WTC11 (cell line): ENCODE measurements at regions not wholly inside any gene's neighbourhood (a gene's known extent, or its start where the extent isn't known, plus 50 kb on each side); places are given as distances from the start of the nearest gene placed in this dataset.

Experiments used
- ATAC-seq: fragments of 200-7000 bp; cut with Tn5 transposase; 2 replicates; pipeline ENCODE4 v1.10.0; 2021; ENCODE audit warnings: mild to moderate bottlenecking, moderate library complexity
- CTCF ChIA-PET: fragments of 300-600 bp; sonication (Branson Sonifier 250); formaldehyde crosslinking; loops from one replicate; lab custom pipeline; 2021; ENCODE audit warnings: antibody characterized with exemption; lab: Charles Lee
- POLR2A ChIA-PET: fragments of 350-600 bp; sonication (Branson Sonifier 250); formaldehyde crosslinking; loops from one replicate; lab custom pipeline; 2021; ENCODE audit warnings: antibody characterized with exemption; lab: Charles Lee
- DNase-seq: peaks from one replicate; pipeline ENCODE4 v3.0.0; 2021; ENCODE audit warnings: low spot score
- H3K27ac Mint-ChIP-seq: 2 replicates; pipeline ENCODE4 v1.8.0; 2021; ENCODE audit warnings: mixed read lengths
- H3K27me3 Mint-ChIP-seq: 2 replicates; pipeline ENCODE4 v1.8.0; 2021; ENCODE audit warnings: low read depth, mild to moderate bottlenecking, moderate library complexity, mixed read lengths
- H3K36me3 Mint-ChIP-seq: 2 replicates; pipeline ENCODE4 v1.8.0; 2021; ENCODE audit warnings: mixed read lengths
- H3K4me1 Mint-ChIP-seq: 2 replicates; pipeline ENCODE4 v1.8.0; 2022; ENCODE audit warnings: mixed read lengths
- H3K4me3 Mint-ChIP-seq: 2 replicates; pipeline ENCODE4 v1.8.0; 2021; ENCODE audit warnings: mild to moderate bottlenecking, moderate library complexity, mixed read lengths
- H3K9me3 Mint-ChIP-seq: 2 replicates; pipeline ENCODE4 v1.8.0; 2021; ENCODE audit warnings: mixed read lengths
- AR ChIP-seq: fragments of 250-450 bp; sonication (Bioruptor Pico); IDR thresholded peaks from 2 replicates; pipeline ENCODE4 v1.9.0; 2021; ENCODE audit warnings: mild to moderate bottlenecking
- EMX1 ChIP-seq: fragments of 250-450 bp; sonication (Bioruptor Pico); IDR thresholded peaks from 2 replicates; pipeline ENCODE4 v1.8.0; 2021; ENCODE audit warnings: mild to moderate bottlenecking
- HMGA2 ChIP-seq: fragments of 250-450 bp; sonication (Bioruptor Pico); IDR thresholded peaks from 2 replicates; pipeline ENCODE4 v1.4.0; 2021; ENCODE audit warnings: mild to moderate bottlenecking, moderate library complexity
- ZBTB43 ChIP-seq: sonication (generic); formaldehyde crosslinking; IDR thresholded peaks from 2 replicates; pipeline ENCODE4 v1.8.1; 2023; ENCODE audit warnings: mild to moderate bottlenecking, missing genetic modification reagents
- ZMAT4 ChIP-seq: fragments of 250-450 bp; sonication (Bioruptor Pico); IDR thresholded peaks from 2 replicates; pipeline ENCODE4 v1.9.0; 2021; ENCODE audit warnings: mild to moderate bottlenecking
- ZNF281 ChIP-seq: sonication (generic); formaldehyde crosslinking; IDR thresholded peaks from 2 replicates; pipeline ENCODE4 v1.8.0; 2023; ENCODE audit warnings: mild to moderate bottlenecking, missing genetic modification reagents
- ZNF416 ChIP-seq: fragments of 250-450 bp; sonication (Bioruptor Pico); IDR thresholded peaks from 2 replicates; pipeline ENCODE4 v1.9.0; 2021; ENCODE audit warnings: mild to moderate bottlenecking, inconsistent platforms
- ZNF425 ChIP-seq: fragments of 250-450 bp; sonication (Bioruptor Pico); conservative IDR thresholded peaks from 2 replicates; pipeline ENCODE4 v1.9.0; 2021; ENCODE audit warnings: mild to moderate bottlenecking

- Mint-ChIP-seq H3K27ac (peak overlapping the region; percentile 54), H3K27me3 (peaks cover 31% of the 10 kb centered on the region), H3K9me3 (peaks cover 28% of the 10 kb centered on the region), H3K4me3 (no peak overlapping the region), H3K4me1 (peaks cover 55% of the 10 kb centered on the region), H3K36me3 (peaks cover 73% of the 10 kb centered on the region)
- CTCF ChIA-PET: interaction anchor here (1.1 to 2.1 kb wide), 2 partner anchors 54 to 374 kb away, joined by 3 to 7 read pairs; partner anchors contain the start of gene PDE5A
- no peak for TF ChIP-seq ZBTB43 (CRISPR knock-in tag)
- TF ChIP-seq HMGA2: no peak
- peak; percentile 53; the same call in 1 of the 2 replicates for TF ChIP-seq ZMAT4 (CRISPR knock-in tag)
- TF ChIP-seq ZNF425 (CRISPR knock-in tag): 0 out of 2 replicates have a peak, but pooled peaks have one; percentile 16
- TF ChIP-seq EMX1 (CRISPR knock-in tag): no peak
- no peak for TF ChIP-seq ZNF281 (CRISPR knock-in tag)
- TF ChIP-seq AR (CRISPR knock-in tag): no peak
- POLR2A ChIA-PET: interaction anchor here (2.0 kb wide), 1 partner anchor 375 kb away, joined by 5 read pairs; the partner anchor contains the start of gene PDE5A
- DNase-seq (no peak), ATAC-seq (no peak)
These were observed 63.5 kb downstream of the MAD2L1 start for GRCh38 chr4:120003193-120003592.

GRCh38 chr4:120001850-120002249, 64.8 kb downstream of the MAD2L1 start:
- H3K4me3 Mint-ChIP-seq: no peak overlapping the region
- peaks cover 18% of the 10 kb centered on the region for H3K27me3 Mint-ChIP-seq
- TF ChIP-seq ZNF281 (CRISPR knock-in tag) (no peak), ZMAT4 (CRISPR knock-in tag) (peak; percentile 82), ZNF425 (CRISPR knock-in tag) (peak; percentile 72; the same call in 1 of the 2 replicates), ZNF416 (CRISPR knock-in tag) (0 out of 2 replicates have a peak, but pooled peaks have one; percentile 43)
- peaks cover 86% of the 10 kb centered on the region for H3K36me3 Mint-ChIP-seq
- POLR2A ChIA-PET: no interaction called here
- ATAC-seq (no peak), DNase-seq (no peak)
- peak overlapping the region; percentile 84 for H3K27ac Mint-ChIP-seq
- H3K4me1 Mint-ChIP-seq: peaks cover 66% of the 10 kb centered on the region
- peaks cover 24% of the 10 kb centered on the region for H3K9me3 Mint-ChIP-seq
- CTCF ChIA-PET: interaction anchor here (1.2 kb wide), 1 partner anchor 373 kb away, joined by 6 read pairs; the partner anchor contains the start of gene PDE5A
